GM12878 (cell line): ENCODE measurements at regions not wholly inside any gene's neighbourhood (a gene's known extent, or its start where the extent isn't known, plus 50 kb on each side); places are given as distances from the start of the nearest gene placed in this dataset.

Experiments
- ASH2L ChIP-seq: fragments of 300-600, 200-600 bp; sonication (generic); IDR thresholded peaks from 2 replicates; pipeline ENCODE4 v1.6.1; 2017; ENCODE audit warnings: low read depth, mild to moderate bottlenecking, borderline replicate concordance
- CBFB ChIP-seq: IDR thresholded peaks from 2 replicates; pipeline ENCODE4 v1.6.1; 2016; ENCODE audit warnings: antibody characterized with exemption, low read depth
- CEBPB ChIP-seq, 2 experiments: fragments of 150-350 bp in 1 of 2; IDR thresholded peaks; 2 replicates each; pipeline ENCODE4 v1.6.1; 2012 to 2014; ENCODE audit warnings: low read depth in 2 of 2, low read length in 2 of 2, borderline replicate concordance in 1 of 2, inconsistent platforms in 1 of 2
- CHD4 ChIP-seq: fragments of 200-600 bp; sonication (generic); IDR thresholded peaks from 2 replicates; pipeline ENCODE4 v1.6.1; 2016; ENCODE audit warnings: mild to moderate bottlenecking
- CREB1 ChIP-seq: IDR thresholded peaks from 2 replicates; pipeline ENCODE4 v1.6.1; 2012; ENCODE audit warnings: low read depth, mild to moderate bottlenecking, inconsistent platforms
- EP300 ChIP-seq, 2 experiments: fragments of 150-350 bp in 1 of 2; IDR thresholded peaks; 2 replicates each; pipeline ENCODE4 v1.6.1; 2011 to 2012; ENCODE audit warnings: low read depth in 2 of 2, low read length in 2 of 2, borderline replicate concordance in 1 of 2, improper control_type of control experiment in 1 of 2, inconsistent platforms in 1 of 2; ENCODE audit not compliant: control insufficient read depth in 1 of 2
- ETV6 ChIP-seq, 2 experiments: fragments of 450-650 bp in 1 of 2; IDR thresholded peaks in 1 of 2; conservative IDR thresholded peaks in 1 of 2; 2 replicates each; pipeline ENCODE4 v1.6.1; 2014; ENCODE audit warnings: antibody characterized with exemption in 1 of 2, borderline replicate concordance in 1 of 2, low read depth in 1 of 2, mild to moderate bottlenecking in 1 of 2, moderate library complexity in 1 of 2
- HDAC2 ChIP-seq: fragments of 200-600 bp; sonication (generic); IDR thresholded peaks from 2 replicates; pipeline ENCODE4 v1.6.1; 2017
- IKZF1 ChIP-seq: fragments of 450-650 bp; conservative IDR thresholded peaks from 2 replicates; pipeline ENCODE4 v1.6.1; 2017; ENCODE audit warnings: antibody characterized with exemption, mild to moderate bottlenecking
- KDM1A ChIP-seq: fragments of 200-600 bp; sonication (generic); IDR thresholded peaks from 2 replicates; pipeline ENCODE4 v1.6.1; 2016; ENCODE audit warnings: borderline replicate concordance
- KLF5 ChIP-seq: fragments of 450-650 bp; IDR thresholded peaks from 2 replicates; pipeline ENCODE4 v1.6.1; 2014; ENCODE audit warnings: mild to moderate bottlenecking; ENCODE audit not compliant: partially characterized antibody
- NBN ChIP-seq: fragments of 450-650 bp; IDR thresholded peaks from 2 replicates; pipeline ENCODE4 v1.6.1; 2016
- NFIC ChIP-seq: IDR thresholded peaks from 2 replicates; pipeline ENCODE4 v1.6.1; 2012; ENCODE audit warnings: low read depth, mild to moderate bottlenecking, inconsistent platforms, low read length, moderate library complexity
- NFYA ChIP-seq: IDR thresholded peaks from 2 replicates; pipeline ENCODE4 v1.6.1; 2011; ENCODE audit warnings: low read depth, mild to moderate bottlenecking, low read length, improper control_type of control experiment, borderline replicate concordance
- POLR2A ChIP-seq: IDR thresholded peaks from 2 replicates; pipeline ENCODE4 v1.6.1; 2011; ENCODE audit warnings: low read depth, mild to moderate bottlenecking, low read length
- POU2F2 ChIP-seq: IDR thresholded peaks from 3 replicates; pipeline ENCODE4 v1.6.1; 2011; ENCODE audit warnings: low read depth, mild to moderate bottlenecking, low read length, borderline replicate concordance
- RAD51 ChIP-seq: fragments of 450-650 bp; IDR thresholded peaks from 2 replicates; pipeline ENCODE4 v1.6.1; 2016; ENCODE audit warnings: moderate library complexity, mild to moderate bottlenecking, inconsistent platforms
- RCOR1 ChIP-seq: conservative IDR thresholded peaks from 2 replicates; pipeline ENCODE4 v1.6.1; 2012; ENCODE audit warnings: low read depth, low read length, improper control_type of control experiment
- RFX5 ChIP-seq: IDR thresholded peaks from 2 replicates; pipeline ENCODE4 v1.6.1; 2011; ENCODE audit warnings: low read depth, low read length, improper control_type of control experiment
- SREBF1 ChIP-seq: IDR thresholded peaks from 2 replicates; pipeline ENCODE4 v1.6.1; 2012; ENCODE audit warnings: mild to moderate bottlenecking, low read length
- TAF1 ChIP-seq: IDR thresholded peaks from 2 replicates; pipeline ENCODE4 v1.6.1; 2011; ENCODE audit warnings: mild to moderate bottlenecking, low read depth, low read length, borderline replicate concordance
- TCF3 ChIP-seq: IDR thresholded peaks from 2 replicates; pipeline ENCODE4 v1.6.1; 2012; ENCODE audit warnings: low read depth, mild to moderate bottlenecking, low read length, borderline replicate concordance; ENCODE audit not compliant: insufficient read depth
- WRNIP1 ChIP-seq: IDR thresholded peaks from 2 replicates; pipeline ENCODE4 v1.6.1; 2011; ENCODE audit warnings: low read depth, low read length, improper control_type of control experiment, borderline replicate concordance
- ZNF622 ChIP-seq: fragments of 450-650 bp; IDR thresholded peaks from 2 replicates; pipeline ENCODE4 v1.6.1; 2017; ENCODE audit warnings: mild to moderate bottlenecking, inconsistent platforms
- TF ChIP-seq, protein P1 (sequence below): fragments of 450-650 bp; IDR thresholded peaks from 2 replicates; pipeline ENCODE4 v1.6.1; 2017; ENCODE audit warnings: mild to moderate bottlenecking
- TF ChIP-seq, protein P2 (sequence below): IDR thresholded peaks from 2 replicates; pipeline ENCODE4 v1.6.1; 2012; ENCODE audit warnings: low read depth, low read length, improper control_type of control experiment
- TF ChIP-seq, protein P3 (sequence below): IDR thresholded peaks from 2 replicates; pipeline ENCODE4 v1.6.1; 2011; ENCODE audit warnings: mild to moderate bottlenecking, low read depth, low read length, moderate library complexity; ENCODE audit not compliant: insufficient replicate concordance
- TF ChIP-seq, protein P4 (sequence below): fragments of 450-650 bp; IDR thresholded peaks from 2 replicates; pipeline ENCODE4 v1.6.1; 2017; ENCODE audit warnings: mild to moderate bottlenecking, low read depth, inconsistent platforms; ENCODE audit not compliant: poor library complexity, severe bottlenecking

DNA sequence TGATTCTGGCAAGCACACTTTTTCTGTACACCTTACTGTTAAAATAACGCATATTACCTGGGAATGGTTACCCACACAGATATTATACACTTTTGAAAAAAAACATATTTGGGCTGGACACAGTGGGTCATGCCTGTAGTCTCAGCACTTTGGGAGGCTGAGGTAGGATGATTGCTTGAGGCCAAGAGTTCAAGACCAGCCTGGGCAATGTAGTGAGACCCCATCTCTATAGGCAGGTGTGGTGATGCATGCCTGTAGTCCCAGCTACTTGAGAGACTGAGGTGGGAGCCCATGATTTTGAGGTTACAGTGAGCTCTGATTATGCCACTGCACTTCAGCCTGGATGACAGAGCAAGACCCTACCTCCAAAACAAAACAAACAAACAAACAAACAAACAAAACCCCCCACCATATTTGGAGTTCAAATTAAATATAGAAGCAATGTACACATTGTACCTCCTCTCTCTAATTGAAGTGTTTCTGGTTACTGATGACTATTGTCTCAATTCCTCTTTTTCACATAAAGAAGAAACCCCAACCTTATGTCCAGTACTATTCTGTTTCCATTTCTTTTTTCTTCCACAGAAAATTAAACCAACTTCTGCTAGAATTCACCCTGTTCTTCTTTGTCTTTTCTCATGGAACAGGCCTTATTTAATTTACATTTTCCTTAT is 152.6 kb upstream of the UMPS start (continued):
- TF ChIP-seq ZNF622 (no peak), CREB1 (0 out of 2 replicates have a peak, but pooled peaks have one; percentile 42), ETV6 (conservative IDR thresholded peaks at IDR 0.05 in 1 of 2, IDR thresholded peaks at IDR 0.05 in 1 of 2; ENCODE audit: borderline replicate concordance in 1 of 2, low read depth in 1 of 2) (no peak), RCOR1 (no peak), WRNIP1 (no peak), IKZF1 (peak; percentile 52), NFIC (peak; percentile 40; the same call in 1 of the 2 replicates), TCF3 (no peak), CBFB (no peak), KLF5 (no peak), CHD4 (no peak), EP300 (IDR thresholded peaks at IDR 0.05; ENCODE audit: borderline replicate concordance in 1 of 2, control insufficient read depth in 1 of 2, low read depth in 2 of 2, low read length in 2 of 2) (peak; percentile 41 to 62; a peak in 3 of 4 replicates), CEBPB (IDR thresholded peaks at IDR 0.05; ENCODE audit: borderline replicate concordance in 1 of 2, low read depth in 2 of 2, low read length in 2 of 2) (no peak), RAD51 (no peak), RFX5 (peak; percentile 93), POU2F2 (no peak), NBN (peak; percentile 67; the same call in 1 of the 2 replicates), NFYA (no peak), ASH2L (no peak), TAF1 (no peak), POLR2A (no peak), HDAC2 (no peak), KDM1A (no peak), SREBF1 (no peak)
- TF ChIP-seq, protein P1, sequence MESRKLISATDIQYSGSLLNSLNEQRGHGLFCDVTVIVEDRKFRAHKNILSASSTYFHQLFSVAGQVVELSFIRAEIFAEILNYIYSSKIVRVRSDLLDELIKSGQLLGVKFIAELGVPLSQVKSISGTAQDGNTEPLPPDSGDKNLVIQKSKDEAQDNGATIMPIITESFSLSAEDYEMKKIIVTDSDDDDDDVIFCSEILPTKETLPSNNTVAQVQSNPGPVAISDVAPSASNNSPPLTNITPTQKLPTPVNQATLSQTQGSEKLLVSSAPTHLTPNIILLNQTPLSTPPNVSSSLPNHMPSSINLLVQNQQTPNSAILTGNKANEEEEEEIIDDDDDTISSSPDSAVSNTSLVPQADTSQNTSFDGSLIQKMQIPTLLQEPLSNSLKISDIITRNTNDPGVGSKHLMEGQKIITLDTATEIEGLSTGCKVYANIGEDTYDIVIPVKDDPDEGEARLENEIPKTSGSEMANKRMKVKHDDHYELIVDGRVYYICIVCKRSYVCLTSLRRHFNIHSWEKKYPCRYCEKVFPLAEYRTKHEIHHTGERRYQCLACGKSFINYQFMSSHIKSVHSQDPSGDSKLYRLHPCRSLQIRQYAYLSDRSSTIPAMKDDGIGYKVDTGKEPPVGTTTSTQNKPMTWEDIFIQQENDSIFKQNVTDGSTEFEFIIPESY, result no peak
- TF ChIP-seq, protein P2, sequence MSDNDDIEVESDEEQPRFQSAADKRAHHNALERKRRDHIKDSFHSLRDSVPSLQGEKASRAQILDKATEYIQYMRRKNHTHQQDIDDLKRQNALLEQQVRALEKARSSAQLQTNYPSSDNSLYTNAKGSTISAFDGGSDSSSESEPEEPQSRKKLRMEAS, result no peak
- TF ChIP-seq, protein P3, sequence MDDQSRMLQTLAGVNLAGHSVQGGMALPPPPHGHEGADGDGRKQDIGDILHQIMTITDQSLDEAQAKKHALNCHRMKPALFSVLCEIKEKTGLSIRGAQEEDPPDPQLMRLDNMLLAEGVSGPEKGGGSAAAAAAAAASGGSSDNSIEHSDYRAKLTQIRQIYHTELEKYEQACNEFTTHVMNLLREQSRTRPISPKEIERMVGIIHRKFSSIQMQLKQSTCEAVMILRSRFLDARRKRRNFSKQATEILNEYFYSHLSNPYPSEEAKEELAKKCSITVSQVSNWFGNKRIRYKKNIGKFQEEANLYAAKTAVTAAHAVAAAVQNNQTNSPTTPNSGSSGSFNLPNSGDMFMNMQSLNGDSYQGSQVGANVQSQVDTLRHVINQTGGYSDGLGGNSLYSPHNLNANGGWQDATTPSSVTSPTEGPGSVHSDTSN, result no peak
- TF ChIP-seq, protein P4, sequence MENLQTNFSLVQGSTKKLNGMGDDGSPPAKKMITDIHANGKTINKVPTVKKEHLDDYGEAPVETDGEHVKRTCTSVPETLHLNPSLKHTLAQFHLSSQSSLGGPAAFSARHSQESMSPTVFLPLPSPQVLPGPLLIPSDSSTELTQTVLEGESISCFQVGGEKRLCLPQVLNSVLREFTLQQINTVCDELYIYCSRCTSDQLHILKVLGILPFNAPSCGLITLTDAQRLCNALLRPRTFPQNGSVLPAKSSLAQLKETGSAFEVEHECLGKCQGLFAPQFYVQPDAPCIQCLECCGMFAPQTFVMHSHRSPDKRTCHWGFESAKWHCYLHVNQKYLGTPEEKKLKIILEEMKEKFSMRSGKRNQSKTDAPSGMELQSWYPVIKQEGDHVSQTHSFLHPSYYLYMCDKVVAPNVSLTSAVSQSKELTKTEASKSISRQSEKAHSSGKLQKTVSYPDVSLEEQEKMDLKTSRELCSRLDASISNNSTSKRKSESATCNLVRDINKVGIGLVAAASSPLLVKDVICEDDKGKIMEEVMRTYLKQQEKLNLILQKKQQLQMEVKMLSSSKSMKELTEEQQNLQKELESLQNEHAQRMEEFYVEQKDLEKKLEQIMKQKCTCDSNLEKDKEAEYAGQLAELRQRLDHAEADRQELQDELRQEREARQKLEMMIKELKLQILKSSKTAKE, result no peak
